ENCODE measurements at regions not wholly inside any gene's neighbourhood (a gene's known extent, or its start where the extent isn't known, plus 50 kb on each side); places are given as distances from the start of the nearest gene placed in this dataset.

GRCh38 chr2:180205621-180206235 is 198.6 kb upstream of the CWC22 start:
- ATAC-seq (no peak), DNase-seq (no peak)
- no peaks in the 10 kb centered on the region for H3K36me3 ChIP-seq (ENCODE audit: low read depth)
- H3K4me1 ChIP-seq (ENCODE audit: low read depth) = no peaks in the 10 kb centered on the region
- H3K9me3 ChIP-seq = no peaks in the 10 kb centered on the region
- H3K4me3 ChIP-seq = no peak overlapping the region
- TF ChIP-seq, protein P1, sequence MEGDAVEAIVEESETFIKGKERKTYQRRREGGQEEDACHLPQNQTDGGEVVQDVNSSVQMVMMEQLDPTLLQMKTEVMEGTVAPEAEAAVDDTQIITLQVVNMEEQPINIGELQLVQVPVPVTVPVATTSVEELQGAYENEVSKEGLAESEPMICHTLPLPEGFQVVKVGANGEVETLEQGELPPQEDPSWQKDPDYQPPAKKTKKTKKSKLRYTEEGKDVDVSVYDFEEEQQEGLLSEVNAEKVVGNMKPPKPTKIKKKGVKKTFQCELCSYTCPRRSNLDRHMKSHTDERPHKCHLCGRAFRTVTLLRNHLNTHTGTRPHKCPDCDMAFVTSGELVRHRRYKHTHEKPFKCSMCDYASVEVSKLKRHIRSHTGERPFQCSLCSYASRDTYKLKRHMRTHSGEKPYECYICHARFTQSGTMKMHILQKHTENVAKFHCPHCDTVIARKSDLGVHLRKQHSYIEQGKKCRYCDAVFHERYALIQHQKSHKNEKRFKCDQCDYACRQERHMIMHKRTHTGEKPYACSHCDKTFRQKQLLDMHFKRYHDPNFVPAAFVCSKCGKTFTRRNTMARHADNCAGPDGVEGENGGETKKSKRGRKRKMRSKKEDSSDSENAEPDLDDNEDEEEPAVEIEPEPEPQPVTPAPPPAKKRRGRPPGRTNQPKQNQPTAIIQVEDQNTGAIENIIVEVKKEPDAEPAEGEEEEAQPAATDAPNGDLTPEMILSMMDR (IDR thresholded peaks at IDR 0.05) = no peak
- intact Hi-C loops (cut with DNase I, micrococcal nuclease) = no loop called here

GRCh38 chr2:180203972-180204371 is 196.9 kb upstream of the CWC22 start:
- DNase-seq (peak in 1 of 3 donors; percentile 7), ATAC-seq (peak; percentile 38)
- Histone ChIP-seq H3K36me3 (ENCODE audit: low read depth) (no peaks in the 10 kb centered on the region), H3K4me1 (ENCODE audit: low read depth) (no peaks in the 10 kb centered on the region), H3K4me3 (no peak overlapping the region), H3K9me3 (no peaks in the 10 kb centered on the region)
- TF ChIP-seq, protein P1 (IDR thresholded peaks at IDR 0.05) = no peak
- intact Hi-C loops (cut with DNase I, micrococcal nuclease) = no loop called here

GRCh38 chr2:180202467-180202951 is 195.4 kb upstream of the CWC22 start:
- DNase-seq = peak in 1 of 3 donors; percentile 4
- H3K9me3 ChIP-seq = no peaks in the 10 kb centered on the region
- H3K36me3 ChIP-seq (ENCODE audit: low read depth) = no peaks in the 10 kb centered on the region
- no peak overlapping the region for H3K4me3 ChIP-seq
- H3K4me1 ChIP-seq (ENCODE audit: low read depth) = no peaks in the 10 kb centered on the region
- intact Hi-C loops (cut with DNase I, micrococcal nuclease) = no loop called here
- ATAC-seq = no peak
- TF ChIP-seq, protein P1 (IDR thresholded peaks at IDR 0.05) = no peak

- DNase-seq = no peak
- intact Hi-C loops (cut with DNase I, micrococcal nuclease) = no loop called here
- no peak overlapping the region for H3K4me3 ChIP-seq
- no peaks in the 10 kb centered on the region for H3K36me3 ChIP-seq (ENCODE audit: low read depth)
- ATAC-seq = no peak
- no peaks in the 10 kb centered on the region for H3K9me3 ChIP-seq
- no peaks in the 10 kb centered on the region for H3K4me1 ChIP-seq (ENCODE audit: low read depth)
- TF ChIP-seq, protein P1 (IDR thresholded peaks at IDR 0.05) = no peak
Measured at GRCh38 chr2:180196419-180196977, 189.4 kb upstream of the CWC22 start.

- no peaks in the 10 kb centered on the region for H3K36me3 ChIP-seq (ENCODE audit: low read depth)
- intact Hi-C loops (cut with DNase I, micrococcal nuclease) = no loop called here
- no peak for ATAC-seq
Measured at GRCh38 chr2:180195847-180196246, 188.8 kb upstream of the CWC22 start.

More at GRCh38 chr2:180195847-180196246, 188.8 kb upstream of the CWC22 start:
- no peak for DNase-seq
- Histone ChIP-seq H3K4me1 (ENCODE audit: low read depth) (no peaks in the 10 kb centered on the region), H3K9me3 (no peaks in the 10 kb centered on the region), H3K4me3 (no peak overlapping the region)
- TF ChIP-seq, protein P1 (IDR thresholded peaks at IDR 0.05) = no peak
